ENCODE measurements at regions not wholly inside any gene's neighbourhood (a gene's known extent, or its start where the extent isn't known, plus 50 kb on each side); places are given as distances from the start of the nearest gene placed in this dataset.
A peak's percentile ranks its signal among the peaks of the same experiment; 100 is the strongest.

- Histone ChIP-seq H3K27me3 (ENCODE audit: insufficient read depth, low read length, poor library complexity) (no peaks in the 10 kb centered on the region), H3K4me1 (ENCODE audit: insufficient read depth, low read length) (no peaks in the 10 kb centered on the region), H2AFZ (ENCODE audit: low read depth, low read length) (no peak overlapping the region), H4K20me1 (ENCODE audit: insufficient read depth, low read length) (no peaks in the 10 kb centered on the region), H3K79me2 (ENCODE audit: insufficient read depth, low read length) (no peaks in the 10 kb centered on the region), H3K9me3 (ENCODE audit: insufficient read depth, low read length, severe bottlenecking) (no peaks in the 10 kb centered on the region), H3K4me2 (ENCODE audit: insufficient read depth, low read length) (no peak overlapping the region), H3K4me3 (ENCODE audit: low read depth in 1 of 2, low read length in 2 of 2) (no peak overlapping the region), H3K27ac (ENCODE audit: low read length) (no peak overlapping the region), H3K9ac (ENCODE audit: low read depth, low read length) (no peak overlapping the region), H3K36me3 (ENCODE audit: insufficient read depth, low read length) (no peaks in the 10 kb centered on the region)
- ATAC-seq (ENCODE audit: insufficient read depth, low read depth) (no peak), DNase-seq (no peak)
- no peak for TF ChIP-seq EZH2 (IDR thresholded peaks at IDR 0.05; ENCODE audit: borderline replicate concordance, low read depth, low read length, severe bottlenecking)
- TF ChIP-seq CTCF (IDR thresholded peaks at IDR 0.05; ENCODE audit: borderline replicate concordance, extremely low read depth, low read length, poor library complexity, severe bottlenecking): no peak
These were observed 408.4 kb upstream of the EMCN start for GRCh38 chr4:100926039-100926717.

GRCh38 chr4:100913685-100914084 is 395.9 kb upstream of the EMCN start:
- peaks cover 10% of the 10 kb centered on the region for H3K4me1 ChIP-seq (ENCODE audit: insufficient read depth, low read length)
- no peak overlapping the region for H3K9ac ChIP-seq (ENCODE audit: low read depth, low read length)
- H2AFZ ChIP-seq (ENCODE audit: low read depth, low read length): no peak overlapping the region
- DNase-seq: peak; percentile 54
- no peaks in the 10 kb centered on the region for H4K20me1 ChIP-seq (ENCODE audit: insufficient read depth, low read length)
- H3K4me3 ChIP-seq (ENCODE audit: low read depth in 1 of 2, low read length in 2 of 2): no peak overlapping the region
- TF ChIP-seq CTCF (IDR thresholded peaks at IDR 0.05; ENCODE audit: borderline replicate concordance, extremely low read depth, low read length, poor library complexity, severe bottlenecking) (no peak), EZH2 (IDR thresholded peaks at IDR 0.05; ENCODE audit: borderline replicate concordance, low read depth, low read length, severe bottlenecking) (no peak)
- no peak overlapping the region for H3K4me2 ChIP-seq (ENCODE audit: insufficient read depth, low read length)
- H3K9me3 ChIP-seq (ENCODE audit: insufficient read depth, low read length, severe bottlenecking): peaks cover 3% of the 10 kb centered on the region
- peak; percentile 77 for ATAC-seq (ENCODE audit: insufficient read depth, low read depth)
- no peaks in the 10 kb centered on the region for H3K27me3 ChIP-seq (ENCODE audit: insufficient read depth, low read length, poor library complexity)
- H3K79me2 ChIP-seq (ENCODE audit: insufficient read depth, low read length): no peaks in the 10 kb centered on the region
- H3K27ac ChIP-seq (ENCODE audit: low read length): no peak overlapping the region
- H3K36me3 ChIP-seq (ENCODE audit: insufficient read depth, low read length): no peaks in the 10 kb centered on the region

GRCh38 chr4:100908540-100908939 is 390.7 kb upstream of the EMCN start:
- Histone ChIP-seq H3K4me1 (ENCODE audit: insufficient read depth, low read length) (peaks cover 2% of the 10 kb centered on the region), H3K4me2 (ENCODE audit: insufficient read depth, low read length) (no peak overlapping the region), H4K20me1 (ENCODE audit: insufficient read depth, low read length) (no peaks in the 10 kb centered on the region), H3K4me3 (ENCODE audit: low read depth in 1 of 2, low read length in 2 of 2) (no peak overlapping the region), H3K9ac (ENCODE audit: low read depth, low read length) (no peak overlapping the region), H3K27ac (ENCODE audit: low read length) (no peak overlapping the region), H2AFZ (ENCODE audit: low read depth, low read length) (no peak overlapping the region), H3K27me3 (ENCODE audit: insufficient read depth, low read length, poor library complexity) (no peaks in the 10 kb centered on the region), H3K79me2 (ENCODE audit: insufficient read depth, low read length) (no peaks in the 10 kb centered on the region), H3K9me3 (ENCODE audit: insufficient read depth, low read length, severe bottlenecking) (no peaks in the 10 kb centered on the region), H3K36me3 (ENCODE audit: insufficient read depth, low read length) (no peaks in the 10 kb centered on the region)
- no peak for ATAC-seq (ENCODE audit: insufficient read depth, low read depth)
- TF ChIP-seq CTCF (IDR thresholded peaks at IDR 0.05; ENCODE audit: borderline replicate concordance, extremely low read depth, low read length, poor library complexity, severe bottlenecking) (no peak), EZH2 (IDR thresholded peaks at IDR 0.05; ENCODE audit: borderline replicate concordance, low read depth, low read length, severe bottlenecking) (no peak)
- no peak for DNase-seq
